Stromal cell of bone marrow (primary cell): ENCODE measurements at regions not wholly inside any gene's neighbourhood (a gene's known extent, or its start where the extent isn't known, plus 50 kb on each side); places are given as distances from the start of the nearest gene placed in this dataset.

Experiments
- DNase-seq: peaks from one replicate; pipeline ENCODE4 v3.0.0-alpha.2; 2012; ENCODE audit warnings: low read depth

- DNase-seq = no peak
These were observed 68.5 kb upstream of the HDAC4 start for GRCh38 chr2:239469106-239469960.

- DNase-seq = no peak
These were observed 67.8 kb upstream of the HDAC4 start for GRCh38 chr2:239468491-239469105.

DNA sequence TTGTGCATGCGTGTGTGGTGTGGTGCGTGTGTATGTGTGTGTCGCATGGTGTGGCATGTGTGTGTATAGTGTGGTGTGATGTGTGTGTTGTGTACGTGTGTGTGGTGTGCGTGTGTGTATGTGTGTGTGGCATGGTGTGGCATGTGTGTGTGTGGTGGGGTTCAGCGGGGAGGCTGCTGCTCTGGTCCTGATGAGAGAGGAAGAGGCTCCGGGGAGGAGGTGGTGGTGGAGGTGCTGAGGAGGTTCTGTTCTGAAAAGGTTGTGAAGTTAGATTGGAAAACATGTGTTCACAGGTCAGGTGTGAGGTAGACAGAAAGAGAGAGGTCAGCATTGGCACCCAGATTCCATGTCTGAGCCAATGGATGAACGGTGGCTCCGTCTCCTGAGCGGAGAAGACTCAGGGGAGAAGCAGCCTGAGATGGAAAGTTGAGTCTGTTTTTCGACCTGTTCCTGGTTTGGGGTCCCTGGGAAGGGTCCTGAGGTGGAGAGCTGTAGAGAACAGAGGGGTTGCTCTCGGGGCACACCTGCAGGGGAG is 67.2 kb upstream of the HDAC4 start:
- no peak for DNase-seq

GRCh38 chr2:239467281-239467955 is 66.6 kb upstream of the HDAC4 start:
- no peak for DNase-seq

- DNase-seq = no peak
These were observed 66.0 kb upstream of the HDAC4 start for GRCh38 chr2:239466755-239467271.

GRCh38 chr2:239466061-239466754 is 65.4 kb upstream of the HDAC4 start:
- DNase-seq = no peak

DNA sequence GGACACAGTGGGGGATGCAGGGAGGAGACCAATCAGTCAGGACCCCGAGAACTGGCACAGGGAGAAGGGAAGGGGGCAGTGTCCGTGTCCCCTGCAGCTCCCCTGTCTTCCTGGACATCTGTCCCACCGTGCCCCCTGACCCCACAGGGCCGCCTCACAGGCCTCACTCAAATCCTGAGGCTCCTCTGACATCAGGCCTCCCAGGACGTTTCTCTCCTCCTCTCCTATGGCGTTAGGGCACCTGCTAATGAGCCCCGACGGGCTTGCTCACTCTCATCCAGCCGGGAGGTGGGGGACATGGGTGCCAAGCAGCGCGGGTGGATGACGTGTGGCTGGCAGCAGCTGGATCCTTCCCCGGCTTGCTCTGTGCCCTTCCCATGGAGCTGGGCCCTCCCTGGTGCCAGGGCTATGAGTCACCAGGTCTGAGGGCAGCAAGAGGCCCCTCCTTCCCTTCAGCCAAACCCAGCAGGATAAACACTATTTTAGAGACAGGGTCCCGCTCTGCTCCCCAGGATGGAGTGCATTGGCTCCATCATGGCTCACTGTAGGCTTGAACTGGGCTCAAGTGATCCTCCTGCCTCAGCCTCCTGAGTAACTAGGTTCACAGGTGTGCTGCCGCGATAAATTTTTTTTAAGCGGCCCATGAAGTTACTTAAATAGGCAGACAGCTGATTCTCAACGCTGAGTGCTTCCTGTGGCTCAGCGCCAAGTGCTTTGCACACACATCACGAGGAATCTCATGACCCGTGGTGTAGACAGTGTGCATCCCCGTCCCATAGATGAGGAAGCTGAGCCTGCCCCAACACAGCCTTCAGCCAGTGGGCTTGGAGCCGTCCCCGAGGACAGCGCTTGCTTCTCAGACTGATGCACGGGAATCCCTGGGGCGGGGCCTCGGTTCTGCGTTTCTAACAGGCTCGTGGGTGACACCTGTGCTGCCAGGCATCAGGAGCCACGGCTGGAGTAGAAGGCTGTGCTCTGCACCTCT is 64.5 kb upstream of the HDAC4 start:
- DNase-seq = peak; percentile 6

DNA sequence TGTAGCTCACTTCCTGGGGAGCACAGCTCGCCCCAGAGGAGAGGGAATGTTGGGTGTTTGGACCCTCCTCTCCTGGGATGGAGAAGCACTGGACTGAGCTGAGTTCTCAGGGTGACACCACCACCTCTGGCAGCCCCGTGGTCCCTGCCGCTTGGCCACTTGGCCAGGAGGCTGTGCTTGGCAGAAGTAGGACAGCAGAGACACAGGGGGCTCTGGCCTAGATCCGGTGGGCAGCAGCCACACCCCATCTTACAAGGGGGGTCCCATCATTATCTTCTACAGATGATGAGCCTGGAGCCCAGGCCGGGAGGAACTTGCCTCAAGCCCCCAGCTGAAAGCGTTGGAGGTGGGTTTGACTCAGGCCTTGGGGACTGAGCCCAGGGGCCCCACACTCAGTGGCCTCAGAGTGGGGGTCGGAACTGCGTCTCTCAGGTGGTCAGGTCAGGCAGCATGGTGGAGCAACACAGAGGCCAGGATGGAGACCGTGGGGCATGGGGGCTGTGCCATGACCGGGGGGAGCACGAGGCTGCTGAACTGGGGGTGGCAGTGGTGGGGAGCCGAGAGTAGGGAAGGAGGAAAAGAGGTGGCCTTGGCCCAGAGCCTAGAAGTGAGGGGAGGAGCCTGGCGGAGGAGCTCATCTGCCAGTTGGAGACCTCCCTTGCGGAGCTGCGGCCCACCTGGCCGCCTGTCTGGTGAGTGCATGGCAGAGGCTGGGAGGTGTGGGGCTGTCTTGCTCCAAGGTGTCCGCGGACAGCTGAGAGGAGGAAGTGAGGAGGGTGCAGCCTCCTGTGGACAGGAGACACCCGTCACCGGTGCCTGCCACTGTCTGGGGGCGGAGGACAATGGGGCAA is 63.6 kb upstream of the HDAC4 start:
- DNase-seq = no peak

DNA sequence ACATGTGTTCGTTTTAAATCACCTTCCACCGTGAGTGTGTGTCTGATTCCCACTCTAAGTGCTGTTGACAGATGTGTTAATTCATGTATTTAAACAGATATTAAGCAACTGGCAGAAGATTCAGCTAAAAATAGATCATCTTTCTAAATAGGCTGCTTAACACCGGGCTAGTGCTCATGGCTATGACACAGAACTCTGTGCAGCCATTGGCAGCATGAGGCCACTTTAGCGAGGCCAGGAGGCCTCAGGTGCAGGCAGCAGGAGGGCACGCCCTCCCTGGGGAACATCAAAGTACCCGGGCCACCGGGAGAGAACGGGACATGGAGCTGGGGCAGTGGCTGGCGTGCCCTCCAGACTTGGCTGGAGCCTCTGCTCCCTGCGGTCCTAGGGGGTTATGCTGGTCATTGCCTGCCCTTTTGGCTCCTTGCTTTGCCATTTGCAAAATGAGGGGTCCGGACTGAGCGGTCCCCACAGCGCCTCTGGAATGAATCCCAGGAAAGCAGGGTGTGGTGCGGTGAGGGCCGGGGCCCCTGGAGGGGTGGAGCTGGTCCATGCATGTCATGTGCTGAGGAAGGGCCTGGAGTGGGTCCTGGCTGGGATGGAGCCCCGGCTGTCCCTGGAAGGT is 62.8 kb upstream of the HDAC4 start:
- DNase-seq = no peak

- no peak for DNase-seq
These were observed 62.1 kb upstream of the HDAC4 start for GRCh38 chr2:239462671-239463506.

DNA sequence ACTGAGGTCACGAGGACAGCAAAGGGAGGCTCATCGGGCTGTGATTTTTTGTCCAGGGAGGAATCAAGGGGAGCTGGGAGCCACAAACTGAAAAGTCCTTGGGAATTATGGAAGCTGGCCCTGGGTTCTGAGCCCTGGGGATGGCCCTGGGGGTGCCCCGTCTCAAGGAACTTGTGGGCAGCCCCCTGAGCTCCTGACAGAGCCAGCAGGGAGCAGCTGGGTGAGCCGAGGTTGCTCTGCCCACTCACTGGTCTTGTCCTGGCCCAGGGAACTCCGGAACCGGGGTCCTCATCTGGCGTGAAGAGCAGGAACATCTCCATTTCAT is 61.3 kb upstream of the HDAC4 start:
- no peak for DNase-seq

GRCh38 chr2:239461291-239462190 is 60.7 kb upstream of the HDAC4 start:
- DNase-seq = peak; percentile 8

- no peak for DNase-seq
These were observed 60.0 kb upstream of the HDAC4 start for GRCh38 chr2:239460780-239461179.

DNA sequence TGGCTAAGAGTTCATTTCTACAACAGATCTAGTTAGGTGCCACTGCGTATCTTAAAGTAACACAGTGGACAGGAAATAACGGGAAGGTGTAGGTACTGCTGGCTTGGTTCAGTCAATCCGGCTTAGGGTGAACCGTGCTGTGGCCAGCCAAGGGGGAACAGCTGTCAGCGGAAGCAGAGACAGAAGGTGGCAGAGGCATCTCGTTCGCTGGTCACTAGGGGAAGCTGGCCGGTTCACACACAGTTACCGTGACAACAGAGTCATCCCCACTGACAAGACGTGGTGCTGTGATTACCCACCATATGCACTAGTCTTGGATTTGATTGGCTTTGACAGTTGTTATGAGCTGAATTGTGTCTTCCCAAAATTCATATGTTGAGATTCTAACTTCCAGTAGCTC is 58.8 kb upstream of the HDAC4 start:
- no peak for DNase-seq

- no peak for DNase-seq
These were observed 58.2 kb upstream of the HDAC4 start for GRCh38 chr2:239459056-239459455.

DNA sequence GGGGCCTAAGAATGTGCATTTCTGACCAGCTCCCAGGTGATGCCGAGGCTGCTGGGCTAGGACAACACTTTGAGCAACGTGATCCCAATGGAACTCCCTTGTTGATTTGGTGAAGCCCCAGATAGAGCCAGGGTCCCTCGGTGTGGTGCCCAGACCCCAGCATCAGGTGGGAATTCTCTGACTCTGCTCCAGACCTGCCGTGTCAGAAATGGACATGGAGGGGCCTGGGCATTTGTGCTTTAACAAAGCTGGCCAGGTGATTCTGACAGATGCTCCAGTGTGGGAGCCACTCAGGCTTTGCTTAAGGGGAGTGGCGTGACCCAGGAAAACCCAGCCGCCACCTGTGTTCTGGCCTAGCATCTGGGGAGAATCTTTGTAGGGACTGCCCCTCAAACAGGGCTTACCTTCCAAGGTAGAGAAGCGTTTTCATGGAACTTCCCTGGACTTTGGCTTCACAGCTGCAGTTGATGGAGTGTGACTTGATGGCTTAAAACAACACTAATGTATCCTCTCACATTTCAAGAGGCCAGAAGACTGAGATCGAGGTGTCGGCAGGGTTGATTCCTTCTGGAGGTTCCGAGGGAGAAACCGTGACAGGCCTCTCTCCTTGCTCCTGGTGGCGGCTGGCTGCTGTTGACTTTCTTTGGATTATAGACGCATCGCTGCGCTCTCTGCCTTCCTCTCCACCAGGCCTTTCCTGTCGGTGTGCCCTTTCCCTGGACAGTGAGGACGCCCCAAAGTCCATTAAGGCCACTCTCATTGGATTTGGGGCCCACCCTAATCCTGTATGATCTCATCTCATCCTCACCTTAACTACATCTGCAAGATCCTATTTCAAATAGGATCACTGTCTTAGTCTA is 57.0 kb upstream of the HDAC4 start:
- no peak for DNase-seq

GRCh38 chr2:239456940-239457339 is 56.1 kb upstream of the HDAC4 start:
- DNase-seq = no peak
